ENCODE measurements at regions not wholly inside any gene's neighbourhood (a gene's known extent, or its start where the extent isn't known, plus 50 kb on each side); places are given as distances from the start of the nearest gene placed in this dataset.

DNA sequence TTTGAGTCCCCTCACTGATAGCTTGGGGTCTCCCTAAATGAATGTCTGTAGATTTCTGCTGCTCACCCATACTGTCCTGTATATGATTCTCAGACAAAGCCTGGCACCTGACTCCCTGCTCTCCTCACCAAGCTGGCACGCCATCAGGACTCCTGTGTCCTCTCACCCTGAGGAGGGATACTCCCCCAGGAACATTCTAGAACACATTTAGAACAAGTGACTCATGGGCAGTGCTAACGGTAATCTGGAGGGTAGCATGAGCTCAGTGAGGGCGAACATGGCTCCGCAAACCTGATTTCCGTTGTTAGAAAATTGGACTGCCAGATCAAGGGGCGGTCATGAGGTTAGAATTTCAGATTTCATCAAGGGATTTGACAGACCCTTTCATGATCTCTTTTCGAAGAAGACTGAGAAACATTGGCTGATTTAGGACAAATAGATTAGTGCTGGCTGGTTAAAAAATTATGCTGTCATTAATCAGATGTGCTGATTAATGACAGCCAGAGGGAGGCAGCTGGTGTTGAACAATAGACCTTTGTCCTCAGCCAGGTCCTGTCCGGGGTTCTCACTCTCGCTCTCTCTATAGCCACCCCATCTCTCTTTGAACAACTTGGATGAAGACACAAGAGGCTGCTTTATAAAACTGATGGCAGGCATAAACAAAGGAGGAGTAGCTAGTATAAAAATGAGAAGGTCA, 244.3 kb downstream of the PTTG2 start:
- TF ChIP-seq POLR2AphosphoS5 (IDR thresholded peaks at IDR 0.05) = no peak
- no peak for TF ChIP-seq POLR2A (IDR thresholded peaks at IDR 0.05)
